ENCODE measurements at regions not wholly inside any gene's neighbourhood (a gene's known extent, or its start where the extent isn't known, plus 50 kb on each side); places are given as distances from the start of the nearest gene placed in this dataset.

DNA sequence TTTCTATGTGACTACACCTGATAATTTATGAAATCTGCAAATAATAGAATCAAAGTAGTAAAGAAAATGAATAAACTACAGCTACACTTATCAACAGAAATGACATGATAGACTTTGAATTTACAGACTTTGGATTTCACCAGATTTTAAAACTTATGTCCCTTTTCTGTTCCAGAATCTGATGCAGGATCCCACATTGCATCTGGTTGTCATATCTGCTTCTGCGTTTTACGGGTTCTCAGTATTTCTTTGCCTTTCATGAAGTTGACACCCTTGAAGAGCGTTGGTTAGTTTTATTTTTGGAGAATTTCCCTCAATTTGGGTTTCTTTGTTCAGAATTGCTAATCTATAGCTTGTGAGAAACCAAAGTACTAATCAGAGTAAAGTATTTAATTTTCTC, 174.9 kb upstream of the ADCY2 start:
- TF ChIP-seq, protein P1, sequence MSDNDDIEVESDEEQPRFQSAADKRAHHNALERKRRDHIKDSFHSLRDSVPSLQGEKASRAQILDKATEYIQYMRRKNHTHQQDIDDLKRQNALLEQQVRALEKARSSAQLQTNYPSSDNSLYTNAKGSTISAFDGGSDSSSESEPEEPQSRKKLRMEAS (IDR thresholded peaks at IDR 0.05) = no peak
- TF ChIP-seq YY1 (IDR thresholded peaks at IDR 0.05; ENCODE audit: low read depth) (no peak), NFIC (IDR thresholded peaks at IDR 0.05) (no peak), CREB1 (IDR thresholded peaks at IDR 0.05; ENCODE audit: low read depth) (no peak), TEAD4 (IDR thresholded peaks at IDR 0.05) (no peak), RAD21 (IDR thresholded peaks at IDR 0.05; ENCODE audit: low read depth) (no peak), EP300 (IDR thresholded peaks at IDR 0.05; ENCODE audit: borderline replicate concordance) (no peak), CEBPB (IDR thresholded peaks at IDR 0.05) (no peak), TAF1 (IDR thresholded peaks at IDR 0.05; ENCODE audit: low read depth) (no peak), TCF12 (IDR thresholded peaks at IDR 0.05; ENCODE audit: low read depth) (no peak), FOXM1 (IDR thresholded peaks at IDR 0.05; ENCODE audit: borderline replicate concordance, low read depth) (no peak)
- TF ChIP-seq, protein P2, sequence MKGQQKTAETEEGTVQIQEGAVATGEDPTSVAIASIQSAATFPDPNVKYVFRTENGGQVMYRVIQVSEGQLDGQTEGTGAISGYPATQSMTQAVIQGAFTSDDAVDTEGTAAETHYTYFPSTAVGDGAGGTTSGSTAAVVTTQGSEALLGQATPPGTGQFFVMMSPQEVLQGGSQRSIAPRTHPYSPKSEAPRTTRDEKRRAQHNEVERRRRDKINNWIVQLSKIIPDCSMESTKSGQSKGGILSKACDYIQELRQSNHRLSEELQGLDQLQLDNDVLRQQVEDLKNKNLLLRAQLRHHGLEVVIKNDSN (IDR thresholded peaks at IDR 0.05) = no peak
- TF ChIP-seq, protein P3, sequence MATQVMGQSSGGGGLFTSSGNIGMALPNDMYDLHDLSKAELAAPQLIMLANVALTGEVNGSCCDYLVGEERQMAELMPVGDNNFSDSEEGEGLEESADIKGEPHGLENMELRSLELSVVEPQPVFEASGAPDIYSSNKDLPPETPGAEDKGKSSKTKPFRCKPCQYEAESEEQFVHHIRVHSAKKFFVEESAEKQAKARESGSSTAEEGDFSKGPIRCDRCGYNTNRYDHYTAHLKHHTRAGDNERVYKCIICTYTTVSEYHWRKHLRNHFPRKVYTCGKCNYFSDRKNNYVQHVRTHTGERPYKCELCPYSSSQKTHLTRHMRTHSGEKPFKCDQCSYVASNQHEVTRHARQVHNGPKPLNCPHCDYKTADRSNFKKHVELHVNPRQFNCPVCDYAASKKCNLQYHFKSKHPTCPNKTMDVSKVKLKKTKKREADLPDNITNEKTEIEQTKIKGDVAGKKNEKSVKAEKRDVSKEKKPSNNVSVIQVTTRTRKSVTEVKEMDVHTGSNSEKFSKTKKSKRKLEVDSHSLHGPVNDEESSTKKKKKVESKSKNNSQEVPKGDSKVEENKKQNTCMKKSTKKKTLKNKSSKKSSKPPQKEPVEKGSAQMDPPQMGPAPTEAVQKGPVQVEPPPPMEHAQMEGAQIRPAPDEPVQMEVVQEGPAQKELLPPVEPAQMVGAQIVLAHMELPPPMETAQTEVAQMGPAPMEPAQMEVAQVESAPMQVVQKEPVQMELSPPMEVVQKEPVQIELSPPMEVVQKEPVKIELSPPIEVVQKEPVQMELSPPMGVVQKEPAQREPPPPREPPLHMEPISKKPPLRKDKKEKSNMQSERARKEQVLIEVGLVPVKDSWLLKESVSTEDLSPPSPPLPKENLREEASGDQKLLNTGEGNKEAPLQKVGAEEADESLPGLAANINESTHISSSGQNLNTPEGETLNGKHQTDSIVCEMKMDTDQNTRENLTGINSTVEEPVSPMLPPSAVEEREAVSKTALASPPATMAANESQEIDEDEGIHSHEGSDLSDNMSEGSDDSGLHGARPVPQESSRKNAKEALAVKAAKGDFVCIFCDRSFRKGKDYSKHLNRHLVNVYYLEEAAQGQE (IDR thresholded peaks at IDR 0.05; ENCODE audit: low read depth) = no peak

All from Ishikawa (cell line).